A204.1 (cell line): ENCODE measurements at regions not wholly inside any gene's neighbourhood (a gene's known extent, or its start where the extent isn't known, plus 50 kb on each side); places are given as distances from the start of the nearest gene placed in this dataset.
A peak's percentile ranks its signal among the peaks of the same experiment; 100 is the strongest.

Experiments
- FAIRE-seq: peaks from 2 replicates; lab custom pipeline; 2012; peaks lifted over from hg19 to GRCh38; lab: Jason Lieb, UNC

GRCh38 chr3:151992326-151993041 is 119.0 kb downstream of the SUCNR1 start:
- no peak for FAIRE-seq

- no peak for FAIRE-seq
Observed at GRCh38 chr3:151995091-151995490, 121.6 kb downstream of the SUCNR1 start.

- no peak for FAIRE-seq
Observed at GRCh38 chr3:151998744-151999143, 125.3 kb downstream of the SUCNR1 start.

GRCh38 chr3:151999936-152000335 is 126.5 kb downstream of the SUCNR1 start:
- FAIRE-seq = no peak

- no peak for FAIRE-seq
Observed at GRCh38 chr3:152011812-152012735, 138.6 kb downstream of the SUCNR1 start.

- no peak for FAIRE-seq
Observed at GRCh38 chr3:152019508-152019907, 146.1 kb downstream of the SUCNR1 start.

GRCh38 chr3:152021951-152022461 is 148.6 kb downstream of the SUCNR1 start:
- FAIRE-seq = no peak

- peak; percentile 76 for FAIRE-seq
Observed at GRCh38 chr3:152026033-152026556, 152.7 kb downstream of the SUCNR1 start.

GRCh38 chr3:152030320-152030719 is 156.9 kb downstream of the SUCNR1 start:
- no peak for FAIRE-seq

GRCh38 chr3:152031321-152031720 is 157.9 kb downstream of the SUCNR1 start:
- no peak for FAIRE-seq

GRCh38 chr3:152037297-152037696 is 163.9 kb downstream of the SUCNR1 start:
- FAIRE-seq = no peak

GRCh38 chr3:152037953-152038352 is 164.5 kb downstream of the SUCNR1 start:
- FAIRE-seq = no peak

GRCh38 chr3:152038490-152038889 is 165.0 kb downstream of the SUCNR1 start:
- no peak for FAIRE-seq

GRCh38 chr3:152039887-152040286 is 166.4 kb downstream of the SUCNR1 start:
- no peak for FAIRE-seq

GRCh38 chr3:152040319-152040718 is 166.9 kb downstream of the SUCNR1 start:
- FAIRE-seq = no peak

GRCh38 chr3:152043620-152044019 is 170.2 kb downstream of the SUCNR1 start:
- no peak for FAIRE-seq

- no peak for FAIRE-seq
Observed at GRCh38 chr3:152046280-152046679, 172.8 kb downstream of the SUCNR1 start.

GRCh38 chr3:152047465-152047864 is 174.0 kb downstream of the SUCNR1 start:
- no peak for FAIRE-seq

GRCh38 chr3:152048831-152049230 is 175.4 kb downstream of the SUCNR1 start:
- no peak for FAIRE-seq

GRCh38 chr3:152050903-152051302 is 177.5 kb downstream of the SUCNR1 start:
- FAIRE-seq = no peak

GRCh38 chr3:152051501-152052404 is 178.3 kb downstream of the SUCNR1 start:
- FAIRE-seq = no peak

- FAIRE-seq = no peak
Observed at GRCh38 chr3:152053866-152054265, 180.4 kb downstream of the SUCNR1 start.
